PFSK-1 (cell line): ENCODE measurements at regions not wholly inside any gene's neighbourhood (a gene's known extent, or its start where the extent isn't known, plus 50 kb on each side); places are given as distances from the start of the nearest gene placed in this dataset.

ENCODE experiments used
- FOXP2 ChIP-seq: optimal IDR thresholded peaks from 2 replicates; pipeline ENCODE3; 2011; ENCODE audit warnings: borderline replicate concordance, control low read depth, inconsistent platforms; ENCODE audit not compliant: insufficient read depth; ENCODE audit errors: extremely low read length, extremely low read depth
- POLR2AphosphoS5 ChIP-seq: IDR thresholded peaks from 2 replicates; pipeline ENCODE4 v1.6.1; 2012; ENCODE audit warnings: low read depth, mild to moderate bottlenecking, control low read depth, low read length, moderate library complexity
- SIN3A ChIP-seq: IDR thresholded peaks from 2 replicates; pipeline ENCODE4 v1.6.1; 2012; ENCODE audit warnings: mild to moderate bottlenecking, low read length, moderate library complexity, borderline replicate concordance; ENCODE audit not compliant: insufficient read depth
- TAF1 ChIP-seq: IDR thresholded peaks from 2 replicates; pipeline ENCODE4 v1.6.1; 2012; ENCODE audit warnings: low read length, control low read depth, borderline replicate concordance; ENCODE audit not compliant: insufficient read depth
- TF ChIP-seq, protein P1 (sequence below), 2 experiments: IDR thresholded peaks; 2 replicates each; pipeline versions ENCODE4 v1.6.1 to v1.8.0; 2011 to 2012; ENCODE audit warnings: low read depth in 2 of 2, low read length in 2 of 2, control low read depth in 1 of 2, inconsistent platforms in 1 of 2, mild to moderate bottlenecking in 1 of 2, moderate library complexity in 1 of 2; ENCODE audit not compliant: insufficient read depth in 1 of 2

- TF ChIP-seq POLR2AphosphoS5 = no peak
- no peak for TF ChIP-seq FOXP2
- TF ChIP-seq TAF1 = no peak
- no peak for TF ChIP-seq SIN3A
- TF ChIP-seq, protein P1, sequence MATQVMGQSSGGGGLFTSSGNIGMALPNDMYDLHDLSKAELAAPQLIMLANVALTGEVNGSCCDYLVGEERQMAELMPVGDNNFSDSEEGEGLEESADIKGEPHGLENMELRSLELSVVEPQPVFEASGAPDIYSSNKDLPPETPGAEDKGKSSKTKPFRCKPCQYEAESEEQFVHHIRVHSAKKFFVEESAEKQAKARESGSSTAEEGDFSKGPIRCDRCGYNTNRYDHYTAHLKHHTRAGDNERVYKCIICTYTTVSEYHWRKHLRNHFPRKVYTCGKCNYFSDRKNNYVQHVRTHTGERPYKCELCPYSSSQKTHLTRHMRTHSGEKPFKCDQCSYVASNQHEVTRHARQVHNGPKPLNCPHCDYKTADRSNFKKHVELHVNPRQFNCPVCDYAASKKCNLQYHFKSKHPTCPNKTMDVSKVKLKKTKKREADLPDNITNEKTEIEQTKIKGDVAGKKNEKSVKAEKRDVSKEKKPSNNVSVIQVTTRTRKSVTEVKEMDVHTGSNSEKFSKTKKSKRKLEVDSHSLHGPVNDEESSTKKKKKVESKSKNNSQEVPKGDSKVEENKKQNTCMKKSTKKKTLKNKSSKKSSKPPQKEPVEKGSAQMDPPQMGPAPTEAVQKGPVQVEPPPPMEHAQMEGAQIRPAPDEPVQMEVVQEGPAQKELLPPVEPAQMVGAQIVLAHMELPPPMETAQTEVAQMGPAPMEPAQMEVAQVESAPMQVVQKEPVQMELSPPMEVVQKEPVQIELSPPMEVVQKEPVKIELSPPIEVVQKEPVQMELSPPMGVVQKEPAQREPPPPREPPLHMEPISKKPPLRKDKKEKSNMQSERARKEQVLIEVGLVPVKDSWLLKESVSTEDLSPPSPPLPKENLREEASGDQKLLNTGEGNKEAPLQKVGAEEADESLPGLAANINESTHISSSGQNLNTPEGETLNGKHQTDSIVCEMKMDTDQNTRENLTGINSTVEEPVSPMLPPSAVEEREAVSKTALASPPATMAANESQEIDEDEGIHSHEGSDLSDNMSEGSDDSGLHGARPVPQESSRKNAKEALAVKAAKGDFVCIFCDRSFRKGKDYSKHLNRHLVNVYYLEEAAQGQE (IDR thresholded peaks at IDR 0.05; ENCODE audit: insufficient read depth in 1 of 2, low read depth in 2 of 2, low read length in 2 of 2) = no peak
These were observed 55.8 kb upstream of the BCOR start for GRCh38 chrX:40153345-40154249.

DNA sequence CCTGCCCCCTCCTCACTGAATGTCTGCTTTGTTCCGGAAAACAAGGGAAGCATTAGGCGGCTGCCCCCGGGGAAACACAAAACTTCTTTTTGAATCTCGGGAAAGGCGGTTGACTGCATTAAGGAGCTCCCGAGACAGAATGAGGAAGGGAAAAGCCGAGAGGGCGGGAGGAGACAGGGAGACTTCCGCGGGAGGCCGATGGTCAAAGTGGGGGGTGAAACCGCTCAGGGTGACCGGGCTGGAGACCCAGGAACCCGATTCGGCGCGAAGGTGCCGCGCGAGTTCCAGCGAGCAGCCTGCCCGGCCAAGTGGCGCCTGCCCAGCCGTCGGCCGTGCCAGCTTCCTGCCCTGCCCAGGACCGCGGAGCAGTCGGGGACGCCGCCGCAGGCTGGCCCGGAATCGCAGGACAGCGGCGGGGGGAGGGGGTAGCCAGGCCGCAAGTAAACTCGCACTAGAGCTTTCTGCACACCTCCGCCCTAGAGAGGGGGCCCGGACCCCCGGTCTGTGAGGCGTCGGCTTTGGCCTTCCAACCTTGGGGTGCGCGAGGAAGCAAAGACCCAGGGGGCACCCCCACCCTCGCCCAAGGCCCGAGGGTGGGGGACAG, 55.1 kb upstream of the BCOR start:
- TF ChIP-seq TAF1 (no peak), SIN3A (no peak), FOXP2 (no peak), POLR2AphosphoS5 (no peak)
- TF ChIP-seq, protein P1 (IDR thresholded peaks at IDR 0.05; ENCODE audit: insufficient read depth in 1 of 2, low read depth in 2 of 2, low read length in 2 of 2) = no peak

GRCh38 chrX:40152173-40152711, 54.5 kb upstream of the BCOR start:
- TF ChIP-seq POLR2AphosphoS5 (no peak), SIN3A (no peak), FOXP2 (no peak), TAF1 (no peak)
- TF ChIP-seq, protein P1 (IDR thresholded peaks at IDR 0.05; ENCODE audit: insufficient read depth in 1 of 2, low read depth in 2 of 2, low read length in 2 of 2) = no peak

DNA sequence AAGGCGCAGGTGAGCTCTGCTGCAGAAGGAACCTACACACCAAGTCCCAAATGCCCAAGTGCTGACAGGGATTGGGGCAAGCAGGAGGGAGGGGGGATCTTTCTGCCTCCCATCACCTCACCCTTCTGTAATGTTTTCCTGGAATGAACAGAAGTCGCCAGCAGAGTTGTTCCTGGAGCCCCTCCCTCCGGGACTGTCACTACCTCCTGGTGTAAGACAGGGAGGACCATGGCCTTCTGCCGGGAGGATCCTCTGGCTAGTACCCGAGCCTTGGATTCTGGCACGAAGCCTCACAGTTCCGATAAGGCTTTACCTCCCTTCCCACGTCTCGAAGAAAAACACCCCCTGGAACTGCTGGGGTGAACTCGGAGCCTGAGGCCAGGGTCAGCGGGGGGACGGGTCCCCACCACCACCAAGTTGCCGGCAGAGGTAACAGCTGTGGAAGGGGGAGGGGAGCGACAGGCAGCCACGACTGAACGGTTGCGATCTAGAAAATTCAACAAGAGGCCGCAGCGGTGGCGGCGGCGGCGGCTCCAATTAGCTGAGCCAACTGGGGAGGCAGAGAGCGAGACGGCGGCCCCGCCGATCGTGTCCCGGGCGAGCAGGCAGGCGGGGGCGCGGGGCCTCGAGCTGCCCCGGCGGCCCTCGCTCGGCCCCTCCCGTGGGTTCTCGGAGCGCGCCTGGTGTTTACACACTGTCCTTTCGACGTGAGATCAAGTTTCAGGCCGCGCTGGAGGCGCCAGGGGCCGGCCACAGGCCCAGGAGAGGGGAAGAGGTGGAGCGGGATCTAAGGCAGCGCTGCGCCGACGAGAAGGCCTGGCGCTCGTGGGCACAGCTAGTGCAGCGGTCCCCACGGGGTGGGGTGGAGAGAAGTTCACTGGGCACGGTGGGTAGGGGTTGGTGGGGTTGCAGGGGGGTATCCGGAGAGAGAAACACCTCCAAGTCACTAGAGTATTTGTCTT, 53.7 kb upstream of the BCOR start:
- TF ChIP-seq POLR2AphosphoS5 (no peak), TAF1 (no peak), FOXP2 (no peak), SIN3A (no peak)
- TF ChIP-seq, protein P1 (IDR thresholded peaks at IDR 0.05; ENCODE audit: insufficient read depth in 1 of 2, low read depth in 2 of 2, low read length in 2 of 2) = no peak
